Neural progenitor cell (in vitro differentiated cells): ENCODE measurements at regions not wholly inside any gene's neighbourhood (a gene's known extent, or its start where the extent isn't known, plus 50 kb on each side); places are given as distances from the start of the nearest gene placed in this dataset.
A peak's percentile ranks its signal among the peaks of the same experiment; 100 is the strongest.

Experiments
- DNase-seq: peaks from one replicate; pipeline ENCODE4 v3.0.0-alpha.2; 2016; ENCODE audit warnings: low spot score
- H2AFZ ChIP-seq: fragments of 200-600 bp; sonication (generic); replicated peaks from 2 replicates; pipeline ENCODE4 v1.6.1; 2016; ENCODE audit warnings: antibody characterized with exemption
- H3F3A ChIP-seq: fragments of 200-600 bp; sonication (generic); 2 replicates; pipeline ENCODE4 v1.6.1; 2016; ENCODE audit warnings: antibody characterized with exemption, low read depth
- H3K27ac ChIP-seq: fragments of 200-600 bp; sonication (generic); 2 replicates; pipeline ENCODE4 v1.5.1; 2016; ENCODE audit warnings: mild to moderate bottlenecking
- H3K27me3 ChIP-seq: fragments of 200-600 bp; sonication (generic); 2 replicates; pipeline ENCODE4 v1.6.1; 2016; ENCODE audit warnings: mild to moderate bottlenecking, moderate library complexity
- H3K36me3 ChIP-seq: fragments of 200-600 bp; sonication (generic); 2 replicates; pipeline ENCODE4 v1.5.1; 2016
- H3K4me1 ChIP-seq: fragments of 200-600 bp; sonication (generic); 2 replicates; pipeline ENCODE4 v1.6.1; 2016; ENCODE audit warnings: mixed run types
- H3K4me2 ChIP-seq: fragments of 200-600 bp; sonication (generic); 2 replicates; pipeline ENCODE4 v1.6.1; 2016
- H3K4me3 ChIP-seq: fragments of 200-600 bp; sonication (generic); 2 replicates; pipeline ENCODE4 v1.5.1; 2016
- H3K79me2 ChIP-seq: fragments of 200-600 bp; sonication (generic); 2 replicates; pipeline ENCODE4 v1.6.1; 2016; ENCODE audit warnings: low read depth
- H3K9ac ChIP-seq: fragments of 200-600 bp; sonication (generic); 2 replicates; pipeline ENCODE4 v1.6.1; 2016
- H3K9me3 ChIP-seq: fragments of 200-600 bp; sonication (generic); 2 replicates; pipeline ENCODE4 v1.5.1; 2016; ENCODE audit warnings: low read depth
- H4K20me1 ChIP-seq: fragments of 200-600 bp; sonication (generic); 2 replicates; pipeline ENCODE4 v1.6.1; 2016; ENCODE audit warnings: low read depth
- H3K27ac Mint-ChIP-seq: 3 replicates; pipeline ENCODE4 v1.8.0; 2021; ENCODE audit warnings: mixed read lengths
- H3K27me3 Mint-ChIP-seq: 2 replicates; pipeline ENCODE4 v1.8.0; 2022; ENCODE audit warnings: low read depth, mild to moderate bottlenecking, inconsistent platforms, moderate library complexity, mixed read lengths; ENCODE audit not compliant: insufficient read depth
- H3K36me3 Mint-ChIP-seq: 3 replicates; pipeline ENCODE4 v1.8.0; 2021; ENCODE audit warnings: mixed read lengths
- H3K4me1 Mint-ChIP-seq: 3 replicates; pipeline ENCODE4 v1.8.0; 2021; ENCODE audit warnings: mixed read lengths
- H3K4me3 Mint-ChIP-seq: 3 replicates; pipeline ENCODE4 v1.8.0; 2021; ENCODE audit warnings: mild to moderate bottlenecking, moderate library complexity, mixed read lengths
- H3K9me3 Mint-ChIP-seq: 3 replicates; pipeline ENCODE4 v1.8.0; 2020; ENCODE audit warnings: mixed read lengths
- EZH2 ChIP-seq: fragments of 200-600 bp; sonication (generic); IDR thresholded peaks from 2 replicates; pipeline ENCODE4 v1.6.1; 2017; ENCODE audit warnings: antibody characterized with exemption, mild to moderate bottlenecking, moderate library complexity
- EZH2phosphoT487 ChIP-seq: fragments of 200-600 bp; sonication (generic); IDR thresholded peaks from 2 replicates; pipeline ENCODE4 v1.6.1; 2017; ENCODE audit warnings: antibody characterized with exemption
- TF ChIP-seq, protein P1 (sequence below): fragments of 200-600 bp; sonication (generic); IDR thresholded peaks from 2 replicates; pipeline ENCODE4 v1.5.1; 2017; ENCODE audit warnings: antibody characterized with exemption, mild to moderate bottlenecking

DNA sequence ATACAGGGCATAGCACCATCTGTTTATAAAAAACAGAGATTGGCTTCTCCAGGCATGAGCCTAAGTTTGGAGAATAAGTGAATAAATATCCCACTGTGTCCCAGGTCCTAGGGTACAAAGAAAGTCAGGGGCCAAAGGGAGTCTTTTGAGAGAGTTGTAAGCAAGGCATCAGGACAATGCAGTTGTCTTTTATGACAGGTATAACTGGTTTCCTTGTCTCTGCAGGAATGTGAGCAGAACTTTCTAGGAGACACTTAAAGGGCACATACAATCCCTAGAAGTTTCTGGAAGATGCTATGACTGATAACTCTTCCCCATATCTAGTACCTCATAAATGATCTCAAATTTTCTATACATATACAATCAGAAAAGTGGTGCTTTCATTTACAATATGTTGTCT lies 245.6 kb upstream of the RGMB start:
- no peaks in the 10 kb centered on the region for H3F3A ChIP-seq
- no peaks in the 10 kb centered on the region for H3K4me1 ChIP-seq
- no peak overlapping the region for H3K27ac ChIP-seq
- no peak overlapping the region for H3K9ac ChIP-seq
- H3K9me3 ChIP-seq = no peaks in the 10 kb centered on the region
- H3K36me3 ChIP-seq = no peaks in the 10 kb centered on the region
- no peaks in the 10 kb centered on the region for H3K79me2 ChIP-seq
- Mint-ChIP-seq H3K4me1 (no peaks in the 10 kb centered on the region), H3K27me3 (no peaks in the 10 kb centered on the region), H3K27ac (no peak overlapping the region), H3K9me3 (no peaks in the 10 kb centered on the region), H3K4me3 (no peak overlapping the region), H3K36me3 (no peaks in the 10 kb centered on the region)
- H3K4me3 ChIP-seq = no peak overlapping the region
- no peak for TF ChIP-seq EZH2phosphoT487
- no peaks in the 10 kb centered on the region for H4K20me1 ChIP-seq
- H3K4me2 ChIP-seq = no peak overlapping the region
- DNase-seq = no peak
- H2AFZ ChIP-seq = no peak overlapping the region
- no peaks in the 10 kb centered on the region for H3K27me3 ChIP-seq

DNA sequence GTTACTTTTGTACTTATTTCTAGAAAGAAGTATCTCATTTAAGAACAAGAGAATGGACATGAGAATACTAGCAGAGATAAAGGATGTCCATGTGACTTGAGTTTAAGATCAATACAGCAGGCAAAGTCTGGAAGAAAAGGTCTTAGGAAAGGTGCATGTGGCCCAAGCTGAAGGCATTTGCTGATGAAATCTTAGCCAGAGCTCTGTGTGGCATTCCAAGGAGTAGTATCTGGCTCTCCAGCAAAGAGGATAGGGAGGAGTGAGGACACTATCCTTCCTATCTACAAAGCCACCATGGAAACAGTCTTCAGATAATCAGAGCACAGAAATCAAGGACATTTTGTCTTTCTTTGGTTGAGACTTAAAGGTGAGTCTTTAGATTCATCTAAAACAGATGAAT lies 244.1 kb upstream of the RGMB start:
- no peaks in the 10 kb centered on the region for H3K4me1 ChIP-seq
- no peaks in the 10 kb centered on the region for H3F3A ChIP-seq
- no peaks in the 10 kb centered on the region for H3K36me3 Mint-ChIP-seq
- H2AFZ ChIP-seq = no peak overlapping the region
- H3K4me2 ChIP-seq = no peak overlapping the region
- H3K4me3 ChIP-seq = no peak overlapping the region
- DNase-seq = no peak
- TF ChIP-seq, protein P1, sequence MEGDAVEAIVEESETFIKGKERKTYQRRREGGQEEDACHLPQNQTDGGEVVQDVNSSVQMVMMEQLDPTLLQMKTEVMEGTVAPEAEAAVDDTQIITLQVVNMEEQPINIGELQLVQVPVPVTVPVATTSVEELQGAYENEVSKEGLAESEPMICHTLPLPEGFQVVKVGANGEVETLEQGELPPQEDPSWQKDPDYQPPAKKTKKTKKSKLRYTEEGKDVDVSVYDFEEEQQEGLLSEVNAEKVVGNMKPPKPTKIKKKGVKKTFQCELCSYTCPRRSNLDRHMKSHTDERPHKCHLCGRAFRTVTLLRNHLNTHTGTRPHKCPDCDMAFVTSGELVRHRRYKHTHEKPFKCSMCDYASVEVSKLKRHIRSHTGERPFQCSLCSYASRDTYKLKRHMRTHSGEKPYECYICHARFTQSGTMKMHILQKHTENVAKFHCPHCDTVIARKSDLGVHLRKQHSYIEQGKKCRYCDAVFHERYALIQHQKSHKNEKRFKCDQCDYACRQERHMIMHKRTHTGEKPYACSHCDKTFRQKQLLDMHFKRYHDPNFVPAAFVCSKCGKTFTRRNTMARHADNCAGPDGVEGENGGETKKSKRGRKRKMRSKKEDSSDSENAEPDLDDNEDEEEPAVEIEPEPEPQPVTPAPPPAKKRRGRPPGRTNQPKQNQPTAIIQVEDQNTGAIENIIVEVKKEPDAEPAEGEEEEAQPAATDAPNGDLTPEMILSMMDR = no peak
- TF ChIP-seq EZH2 = no peak
- no peak for TF ChIP-seq EZH2phosphoT487
- no peak overlapping the region for H3K4me3 Mint-ChIP-seq
- no peaks in the 10 kb centered on the region for H3K79me2 ChIP-seq
- no peaks in the 10 kb centered on the region for H4K20me1 ChIP-seq
- no peaks in the 10 kb centered on the region for H3K27me3 ChIP-seq
- no peaks in the 10 kb centered on the region for H3K36me3 ChIP-seq
- no peaks in the 10 kb centered on the region for H3K4me1 Mint-ChIP-seq
- H3K27ac Mint-ChIP-seq = no peak overlapping the region
- no peaks in the 10 kb centered on the region for H3K9me3 Mint-ChIP-seq
- no peaks in the 10 kb centered on the region for H3K9me3 ChIP-seq
- H3K27me3 Mint-ChIP-seq = no peaks in the 10 kb centered on the region
- no peak overlapping the region for H3K9ac ChIP-seq
- no peak overlapping the region for H3K27ac ChIP-seq

DNA sequence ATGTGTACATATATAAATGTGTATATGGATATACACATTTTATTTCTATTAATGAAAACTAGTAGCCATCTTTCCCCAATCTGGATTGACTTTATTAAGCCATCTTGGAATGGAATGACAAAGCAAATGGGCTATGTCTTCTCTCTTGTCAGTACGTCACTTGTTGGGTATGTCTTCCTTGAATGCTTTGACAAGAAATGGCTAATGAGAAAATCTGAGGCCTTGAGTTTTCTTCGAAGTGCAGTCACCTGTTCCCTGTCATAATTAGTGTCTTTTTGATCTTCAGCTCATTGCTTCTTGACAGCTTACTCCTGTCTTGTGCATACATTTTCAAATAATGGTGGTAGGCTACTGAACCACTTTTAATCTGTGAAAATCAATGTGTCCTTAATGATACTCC lies 243.2 kb upstream of the RGMB start:
- no peak for DNase-seq
- Mint-ChIP-seq H3K27me3 (no peaks in the 10 kb centered on the region), H3K27ac (no peak overlapping the region), H3K36me3 (no peaks in the 10 kb centered on the region), H3K4me3 (no peak overlapping the region), H3K9me3 (no peaks in the 10 kb centered on the region), H3K4me1 (no peaks in the 10 kb centered on the region)
- no peaks in the 10 kb centered on the region for H3K79me2 ChIP-seq
- no peak overlapping the region for H3K4me3 ChIP-seq
- H2AFZ ChIP-seq = no peak overlapping the region
- no peak overlapping the region for H3K4me2 ChIP-seq
- no peaks in the 10 kb centered on the region for H4K20me1 ChIP-seq
- H3K36me3 ChIP-seq = no peaks in the 10 kb centered on the region
- no peak for TF ChIP-seq EZH2phosphoT487
- TF ChIP-seq, protein P1 = no peak
- no peak for TF ChIP-seq EZH2
- no peaks in the 10 kb centered on the region for H3K27me3 ChIP-seq
- H3K4me1 ChIP-seq = no peaks in the 10 kb centered on the region
- no peak overlapping the region for H3K9ac ChIP-seq
- no peaks in the 10 kb centered on the region for H3K9me3 ChIP-seq
- H3K27ac ChIP-seq = no peak overlapping the region
- H3F3A ChIP-seq = no peaks in the 10 kb centered on the region

DNA sequence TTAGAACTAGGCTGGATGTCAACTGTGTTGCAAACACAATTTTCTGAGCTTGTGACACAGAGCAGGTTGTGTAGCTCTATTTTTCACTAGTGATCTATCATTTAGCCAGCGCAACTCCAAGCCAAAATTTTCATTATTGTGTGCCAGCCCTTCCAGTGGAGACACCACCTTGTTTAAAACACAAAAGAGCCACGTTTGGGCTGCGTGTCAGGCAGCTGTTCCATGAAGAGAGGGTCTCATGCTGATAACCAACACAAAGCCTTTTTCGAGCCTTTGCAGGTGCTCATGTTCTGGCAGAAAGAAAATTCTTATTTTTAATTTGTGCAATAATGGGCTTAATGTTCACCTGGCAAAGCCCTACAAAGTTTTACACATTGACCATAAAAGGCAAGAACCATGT lies 237.6 kb upstream of the RGMB start:
- H3K9me3 Mint-ChIP-seq = peaks cover 2% of the 10 kb centered on the region
- Histone ChIP-seq H3K4me3 (no peak overlapping the region), H3K27me3 (no peaks in the 10 kb centered on the region)

More for the DNA sequence above, 237.6 kb upstream of the RGMB start:
- Histone ChIP-seq H3K9me3 (no peaks in the 10 kb centered on the region), H3K4me2 (peak overlapping the region; percentile 40), H3K27ac (no peak overlapping the region), H3F3A (peaks cover 6% of the 10 kb centered on the region), H3K79me2 (no peaks in the 10 kb centered on the region), H3K36me3 (no peaks in the 10 kb centered on the region), H4K20me1 (no peaks in the 10 kb centered on the region), H3K9ac (no peak overlapping the region), H3K4me1 (peaks cover 31% of the 10 kb centered on the region), H2AFZ (peak overlapping the region; percentile 75)
- Mint-ChIP-seq H3K27ac (no peak overlapping the region), H3K4me3 (no peak overlapping the region), H3K27me3 (peaks cover 2% of the 10 kb centered on the region), H3K4me1 (peaks cover 11% of the 10 kb centered on the region), H3K36me3 (no peaks in the 10 kb centered on the region)
- DNase-seq = peak; percentile 43
- TF ChIP-seq EZH2phosphoT487 (no peak), EZH2 (no peak)
- TF ChIP-seq, protein P1 = no peak
